ENCODE measurements at regions not wholly inside any gene's neighbourhood (a gene's known extent, or its start where the extent isn't known, plus 50 kb on each side); places are given as distances from the start of the nearest gene placed in this dataset.
A peak's percentile ranks its signal among the peaks of the same experiment; 100 is the strongest.
"Not testable (repeated sequence)": the region's sequence is repeated elsewhere in the genome, so short reads cannot be mapped to it uniquely, and the experiment has no call there.

- no peak for TF ChIP-seq CTCF (conservative IDR thresholded peaks at IDR 0.05; ENCODE audit: low read depth, low read length)
- H3K4me3 ChIP-seq (ENCODE audit: low read length): no peak overlapping the region
- DNase-seq (ENCODE audit: low read depth): no peak
Observed at GRCh38 chr5:121100931-121101330, 636.8 kb downstream of the PRR16 start.

- DNase-seq (ENCODE audit: low read depth): no peak
- TF ChIP-seq CTCF (conservative IDR thresholded peaks at IDR 0.05; ENCODE audit: low read depth, low read length): no peak
- H3K4me3 ChIP-seq (ENCODE audit: low read length): no peak overlapping the region
Observed at GRCh38 chr5:121105921-121106320, 641.8 kb downstream of the PRR16 start.

GRCh38 chr5:121106721-121107690 is 642.9 kb downstream of the PRR16 start:
- H3K4me3 ChIP-seq (ENCODE audit: low read length); DNase-seq (ENCODE audit: low read depth): not testable (repeated sequence)

GRCh38 chr5:121108725-121109124 is 644.6 kb downstream of the PRR16 start:
- DNase-seq (ENCODE audit: low read depth): no peak
- no peak overlapping the region for H3K4me3 ChIP-seq (ENCODE audit: low read length)
- no peak for TF ChIP-seq CTCF (conservative IDR thresholded peaks at IDR 0.05; ENCODE audit: low read depth, low read length)

GRCh38 chr5:121109817-121110216 is 645.7 kb downstream of the PRR16 start:
- no peak for DNase-seq (ENCODE audit: low read depth)
- no peak for TF ChIP-seq CTCF (conservative IDR thresholded peaks at IDR 0.05; ENCODE audit: low read depth, low read length)
- no peak overlapping the region for H3K4me3 ChIP-seq (ENCODE audit: low read length)

GRCh38 chr5:121121786-121122185 is 657.7 kb downstream of the PRR16 start:
- no peak for TF ChIP-seq CTCF (conservative IDR thresholded peaks at IDR 0.05; ENCODE audit: low read depth, low read length)
- peak; percentile 77 for DNase-seq (ENCODE audit: low read depth)
- H3K4me3 ChIP-seq (ENCODE audit: low read length): no peak overlapping the region

- no peak for TF ChIP-seq CTCF (conservative IDR thresholded peaks at IDR 0.05; ENCODE audit: low read depth, low read length)
- no peak overlapping the region for H3K4me3 ChIP-seq (ENCODE audit: low read length)
- peak; percentile 63 for DNase-seq (ENCODE audit: low read depth)
Observed at GRCh38 chr5:121138495-121138907, 674.4 kb downstream of the PRR16 start.
